ENCODE measurements at regions not wholly inside any gene's neighbourhood (a gene's known extent, or its start where the extent isn't known, plus 50 kb on each side); places are given as distances from the start of the nearest gene placed in this dataset.

- no peak for TF ChIP-seq CTCF (conservative IDR thresholded peaks at IDR 0.05)
- no peak for TF ChIP-seq ZFX (IDR thresholded peaks at IDR 0.05)
Measured at GRCh38 chr2:41736586-41736985, 311.2 kb upstream of the PKDCC start.
